ENCODE measurements at regions not wholly inside any gene's neighbourhood (a gene's known extent, or its start where the extent isn't known, plus 50 kb on each side); places are given as distances from the start of the nearest gene placed in this dataset.
"Not testable (repeated sequence)": the region's sequence is repeated elsewhere in the genome, so short reads cannot be mapped to it uniquely, and the experiment has no call there.

GRCh38 chr3:110900576-110900975 is 171.0 kb upstream of the NECTIN3 start:
- in situ Hi-C loops (cut with HindIII; ENCODE audit: low sequenced_read_pairs): no loop called here

DNA sequence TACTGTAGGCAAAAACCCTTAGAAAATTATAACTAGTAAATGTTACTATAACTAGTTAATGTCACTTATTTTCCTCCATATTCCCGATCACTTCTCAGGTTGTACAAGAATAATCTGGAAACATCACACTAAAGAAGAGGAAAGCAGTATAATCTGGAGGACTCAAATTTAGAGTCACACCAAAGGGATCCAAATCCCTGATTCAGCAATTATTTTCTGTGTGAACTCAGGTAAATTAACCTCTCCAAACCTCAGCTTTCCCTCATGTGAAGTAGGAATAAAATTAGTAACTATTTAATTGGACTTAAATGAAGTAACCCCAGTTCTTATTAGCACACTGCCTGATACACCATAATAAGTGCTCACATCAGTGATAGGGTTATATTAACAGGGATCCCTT is 170.1 kb upstream of the NECTIN3 start:
- in situ Hi-C loops (cut with HindIII; ENCODE audit: low sequenced_read_pairs): no loop called here

DNA sequence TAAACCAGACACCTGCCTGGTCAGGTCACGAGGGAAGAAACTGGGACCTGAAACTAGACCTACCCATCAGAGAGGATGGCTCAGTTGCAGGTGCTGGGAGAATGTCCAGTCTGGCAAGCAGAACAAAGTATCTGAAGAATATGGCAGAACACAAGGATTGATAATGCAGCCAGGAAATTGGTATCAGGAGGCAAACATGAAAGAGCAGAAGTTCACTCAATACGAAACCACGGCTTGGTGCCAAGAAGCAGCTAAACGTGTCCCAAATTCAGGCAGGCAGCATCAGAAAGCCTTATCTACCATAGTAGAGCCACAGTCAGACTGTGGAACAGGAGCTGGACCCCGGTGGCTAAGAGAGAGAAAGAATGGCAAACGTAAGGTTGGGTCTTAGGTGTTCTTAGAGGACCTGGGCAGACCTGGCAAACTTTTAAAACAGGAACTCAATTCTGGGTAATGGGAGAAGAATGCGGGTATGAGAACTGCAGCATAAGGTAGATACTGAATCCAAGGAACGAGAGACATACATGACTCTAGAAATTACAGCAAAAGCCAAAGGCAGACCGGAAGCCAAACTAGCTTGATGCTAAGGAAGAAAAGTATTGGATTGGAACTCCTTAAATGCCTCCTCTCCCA is 169.0 kb upstream of the NECTIN3 start:
- in situ Hi-C loops (cut with HindIII; ENCODE audit: low sequenced_read_pairs): no loop called here

DNA sequence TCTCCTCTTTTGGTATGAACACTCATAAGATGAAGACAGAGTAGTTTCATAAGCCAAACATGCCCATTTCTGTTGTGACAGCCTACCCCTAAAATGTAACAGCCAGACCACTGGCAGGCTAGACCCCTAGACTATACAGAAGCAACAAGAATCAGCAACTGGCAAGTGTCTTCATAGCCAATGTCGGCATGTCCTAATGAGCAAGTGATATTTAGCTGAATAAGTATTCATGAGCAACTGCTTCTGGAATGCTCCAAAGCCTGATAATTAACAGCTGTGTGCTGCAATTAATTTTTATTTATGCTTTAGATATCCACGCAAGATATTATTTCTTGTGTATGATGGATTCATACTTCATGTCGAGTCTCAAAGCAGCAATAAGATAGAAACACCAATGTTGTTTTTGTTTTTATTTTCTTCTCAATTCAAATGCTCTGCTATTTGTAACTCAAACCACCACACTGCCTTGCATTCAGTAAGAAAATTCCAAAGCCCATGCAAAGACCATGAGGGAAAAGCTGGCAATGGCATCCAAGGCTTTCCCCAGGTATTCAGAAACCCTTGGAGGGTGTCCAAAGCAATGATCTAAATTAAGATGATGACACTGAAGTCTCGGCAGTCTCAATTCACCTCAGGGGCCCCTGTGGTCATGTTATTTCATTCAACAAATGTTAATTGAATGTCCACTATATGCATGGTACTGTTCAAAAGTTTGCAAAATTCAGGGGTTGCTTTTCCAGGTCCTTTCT is 167.7 kb upstream of the NECTIN3 start:
- in situ Hi-C loops (cut with HindIII; ENCODE audit: low sequenced_read_pairs): no loop called here

- in situ Hi-C loops (cut with HindIII; ENCODE audit: low sequenced_read_pairs): no loop called here
Observed at GRCh38 chr3:110904520-110904890, 167.1 kb upstream of the NECTIN3 start.

GRCh38 chr3:110905121-110905520 is 166.5 kb upstream of the NECTIN3 start:
- in situ Hi-C loops (cut with HindIII; ENCODE audit: low sequenced_read_pairs): no loop called here

- in situ Hi-C loops (cut with HindIII; ENCODE audit: low sequenced_read_pairs): no loop called here
Observed at GRCh38 chr3:110909839-110910238, 161.8 kb upstream of the NECTIN3 start.

GRCh38 chr3:110910346-110910955 is 161.2 kb upstream of the NECTIN3 start:
- in situ Hi-C loops (cut with HindIII; ENCODE audit: low sequenced_read_pairs): no loop called here

DNA sequence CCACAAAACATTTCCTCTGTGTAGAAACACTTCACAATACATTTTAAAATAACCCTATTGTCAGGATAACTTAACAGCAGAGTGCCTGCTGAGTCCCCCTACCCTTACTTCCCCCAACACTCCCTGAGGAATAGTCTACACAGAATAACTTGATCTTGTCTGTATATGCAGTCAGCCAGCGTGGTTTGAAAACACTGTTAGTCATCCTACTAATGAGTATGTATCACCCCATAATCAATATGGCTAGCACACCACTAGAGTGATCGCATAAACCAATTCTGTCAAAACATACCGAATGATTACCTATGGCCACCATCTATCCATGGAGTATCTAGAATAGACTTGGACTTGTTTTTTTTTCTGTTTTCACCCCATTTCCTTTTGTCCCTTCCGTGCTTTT is 152.7 kb upstream of the NECTIN3 start:
- in situ Hi-C loops (cut with HindIII; ENCODE audit: low sequenced_read_pairs): no loop called here

DNA sequence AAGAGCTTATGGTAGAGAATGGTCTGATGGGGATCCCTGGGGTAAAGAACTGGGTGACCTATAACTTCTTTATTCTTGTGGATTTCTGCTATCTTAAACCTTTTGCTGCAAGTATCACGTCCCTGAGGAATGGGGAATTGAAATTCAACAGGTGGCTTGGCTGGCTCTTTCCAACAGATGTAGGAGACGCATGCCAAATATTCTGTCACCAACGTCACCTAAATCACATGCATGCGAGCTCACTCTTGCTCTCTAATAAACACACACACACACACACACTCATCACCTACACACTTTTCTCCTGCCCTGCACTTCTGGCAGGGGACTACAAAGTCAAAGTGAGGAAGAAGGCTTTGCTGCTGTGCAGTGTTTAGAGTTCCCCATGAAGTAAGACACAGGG is 145.8 kb upstream of the NECTIN3 start:
- in situ Hi-C loops (cut with HindIII; ENCODE audit: low sequenced_read_pairs): no loop called here

DNA sequence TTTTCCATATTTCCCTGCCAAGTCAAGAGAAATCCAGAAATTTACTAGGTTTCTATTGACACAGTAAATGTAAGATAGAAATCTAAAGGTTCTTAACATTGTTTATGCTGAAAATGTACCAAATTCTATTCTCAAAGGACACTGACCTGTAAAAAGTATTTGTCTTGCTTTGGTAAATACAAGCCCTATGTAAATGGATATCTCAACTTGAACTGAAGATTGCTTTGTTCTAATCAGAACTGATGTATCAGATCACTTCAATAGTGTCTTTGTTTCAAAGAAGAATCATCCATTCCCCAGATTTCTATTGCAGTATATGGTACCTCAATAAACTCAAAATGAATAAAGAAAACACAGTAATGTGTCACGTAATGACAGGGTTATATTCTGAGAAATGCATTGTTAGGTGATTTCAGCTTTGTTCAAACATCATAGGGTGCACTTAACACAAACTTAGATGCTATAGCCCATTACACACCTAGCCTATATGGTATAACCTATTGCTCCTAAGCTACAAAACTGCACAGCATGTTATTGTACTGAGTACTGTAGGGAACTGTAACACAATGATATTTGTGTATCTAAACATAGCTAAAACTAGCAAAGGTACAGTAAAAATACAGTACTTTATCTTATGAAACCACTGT is 143.5 kb upstream of the NECTIN3 start:
- in situ Hi-C loops (cut with HindIII; ENCODE audit: low sequenced_read_pairs): no loop called here

GRCh38 chr3:110929816-110930215 is 141.8 kb upstream of the NECTIN3 start:
- in situ Hi-C loops (cut with HindIII; ENCODE audit: low sequenced_read_pairs): no loop called here

GRCh38 chr3:110932567-110932966 is 139.0 kb upstream of the NECTIN3 start:
- in situ Hi-C loops (cut with HindIII; ENCODE audit: low sequenced_read_pairs): no loop called here

DNA sequence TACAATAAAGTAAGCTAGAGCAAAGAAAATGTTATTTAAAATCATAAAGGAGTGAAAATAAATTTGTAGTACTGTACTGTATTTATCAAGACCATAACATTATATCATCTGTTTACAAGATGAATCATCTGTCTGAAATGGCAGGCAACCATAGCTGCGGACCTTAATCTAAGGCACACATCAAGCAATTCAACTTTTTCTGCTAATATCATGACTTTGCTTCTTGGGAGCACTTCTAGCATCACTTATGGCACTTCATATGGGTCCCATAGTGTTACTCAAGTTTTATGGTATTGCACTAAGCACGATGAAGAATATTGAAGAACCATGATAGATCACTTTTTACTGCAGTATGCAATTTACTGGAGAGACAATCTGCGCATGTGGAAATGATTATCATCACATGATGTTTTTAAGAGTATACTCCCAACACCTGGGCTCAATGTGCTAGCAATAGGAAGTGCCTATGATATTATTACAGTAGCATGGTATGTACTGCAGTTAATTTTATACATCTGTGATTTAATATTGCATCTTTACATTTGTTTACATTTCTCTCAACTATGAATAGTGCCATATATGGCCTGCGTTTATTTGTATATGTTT is 137.7 kb upstream of the NECTIN3 start:
- in situ Hi-C loops (cut with HindIII; ENCODE audit: low sequenced_read_pairs): no loop called here

- in situ Hi-C loops (cut with HindIII; ENCODE audit: low sequenced_read_pairs): no loop called here
Observed at GRCh38 chr3:110938629-110939028, 133.0 kb upstream of the NECTIN3 start.

GRCh38 chr3:110940055-110940454 is 131.6 kb upstream of the NECTIN3 start:
- in situ Hi-C loops (cut with HindIII; ENCODE audit: low sequenced_read_pairs): no loop called here

- in situ Hi-C loops (cut with HindIII; ENCODE audit: low sequenced_read_pairs): no loop called here
Observed at GRCh38 chr3:110944782-110945181, 126.8 kb upstream of the NECTIN3 start.

GRCh38 chr3:110946810-110947209 is 124.8 kb upstream of the NECTIN3 start:
- in situ Hi-C loops (cut with HindIII; ENCODE audit: low sequenced_read_pairs): no loop called here

- in situ Hi-C loops (cut with HindIII; ENCODE audit: low sequenced_read_pairs): not testable (repeated sequence)
Observed at GRCh38 chr3:110949194-110949593, 122.4 kb upstream of the NECTIN3 start.

- in situ Hi-C loops (cut with HindIII; ENCODE audit: low sequenced_read_pairs): no loop called here
Observed at GRCh38 chr3:110955301-110955880, 116.2 kb upstream of the NECTIN3 start.

- in situ Hi-C loops (cut with HindIII; ENCODE audit: low sequenced_read_pairs): no loop called here
Observed at GRCh38 chr3:110956081-110956480, 115.5 kb upstream of the NECTIN3 start.
